GM19324 (cell line): ENCODE measurements at regions not wholly inside any gene's neighbourhood (a gene's known extent, or its start where the extent isn't known, plus 50 kb on each side); places are given as distances from the start of the nearest gene placed in this dataset.
"Not testable (repeated sequence)": the region's sequence is repeated elsewhere in the genome, so short reads cannot be mapped to it uniquely, and the experiment has no call there.

Experiments used
- ATAC-seq: cut with Tn5 transposase; IDR thresholded peaks from one replicate; pipeline ENCODE4 v1.9.1; 2021; ENCODE audit warnings: mild to moderate bottlenecking, moderate library complexity; ENCODE audit not compliant: unreplicated experiment, low FRiP score

GRCh38 chr4:86521373-86521969, 72.6 kb upstream of the PTPN13 start:
- ATAC-seq = no peak

- ATAC-seq = no peak
Measured at GRCh38 chr4:86522349-86522748, 71.8 kb upstream of the PTPN13 start.

- ATAC-seq = no peak
Measured at GRCh38 chr4:86523333-86523732, 70.8 kb upstream of the PTPN13 start.

GRCh38 chr4:86527713-86528112, 66.4 kb upstream of the PTPN13 start:
- ATAC-seq = not testable (repeated sequence)

GRCh38 chr4:86529436-86529835, 64.7 kb upstream of the PTPN13 start:
- no peak for ATAC-seq

DNA sequence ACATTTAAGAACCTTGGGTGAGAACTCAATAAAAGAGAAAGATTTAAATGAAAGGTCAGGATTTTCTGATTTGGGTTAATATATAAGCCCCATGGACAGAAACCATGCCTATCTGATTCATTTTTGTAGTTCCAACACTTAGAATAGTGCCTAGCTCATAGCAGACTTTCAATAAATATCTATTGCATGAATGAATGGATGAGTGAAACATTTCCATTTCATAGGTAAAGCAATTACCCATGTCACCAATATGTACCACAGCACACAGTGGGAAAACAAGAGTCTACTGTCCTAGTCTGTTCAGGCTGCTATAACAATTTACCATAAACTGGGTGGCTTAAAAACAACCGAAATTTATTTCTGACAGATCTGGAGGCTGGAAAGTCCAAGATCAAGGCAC, 63.9 kb upstream of the PTPN13 start:
- ATAC-seq = no peak

DNA sequence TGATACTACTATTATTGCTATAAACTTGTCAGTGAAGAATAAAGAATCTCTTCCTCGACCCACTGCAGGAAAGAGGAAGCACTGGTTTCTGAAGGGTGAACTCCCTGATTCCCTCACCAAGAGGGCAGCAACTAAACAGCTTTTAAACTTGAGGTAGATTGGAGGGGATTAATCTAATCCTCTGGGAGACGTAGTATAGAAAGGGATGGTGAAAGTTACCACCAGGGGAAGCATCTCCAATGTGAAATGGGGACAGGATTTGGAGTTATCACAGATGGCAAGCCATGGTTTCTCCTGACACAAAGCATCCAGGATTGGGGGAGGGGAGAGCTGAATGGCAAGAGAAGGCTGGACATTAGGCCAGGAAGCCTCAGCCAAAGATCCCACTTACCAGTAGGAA, 62.7 kb upstream of the PTPN13 start:
- ATAC-seq = no peak

- no peak for ATAC-seq
Measured at GRCh38 chr4:86532851-86533250, 61.3 kb upstream of the PTPN13 start.

DNA sequence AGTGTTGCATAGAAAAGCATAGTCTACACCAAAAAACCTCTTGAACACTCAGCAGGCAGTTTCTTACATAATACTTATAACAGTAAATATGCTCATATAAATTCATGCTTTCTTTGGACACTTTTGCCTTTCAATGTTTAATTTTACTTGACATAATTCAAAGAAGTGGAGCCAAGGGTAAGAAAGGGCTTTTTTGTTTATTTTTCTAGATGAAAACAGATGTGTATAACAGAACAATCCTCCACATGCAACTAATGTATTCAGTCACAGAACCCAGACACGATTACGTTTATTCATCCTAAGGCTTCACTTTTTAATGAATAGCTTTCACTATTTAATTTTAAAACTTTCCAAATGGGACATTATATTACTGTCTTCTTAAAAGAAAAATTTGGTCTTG, 58.0 kb upstream of the PTPN13 start:
- no peak for ATAC-seq

DNA sequence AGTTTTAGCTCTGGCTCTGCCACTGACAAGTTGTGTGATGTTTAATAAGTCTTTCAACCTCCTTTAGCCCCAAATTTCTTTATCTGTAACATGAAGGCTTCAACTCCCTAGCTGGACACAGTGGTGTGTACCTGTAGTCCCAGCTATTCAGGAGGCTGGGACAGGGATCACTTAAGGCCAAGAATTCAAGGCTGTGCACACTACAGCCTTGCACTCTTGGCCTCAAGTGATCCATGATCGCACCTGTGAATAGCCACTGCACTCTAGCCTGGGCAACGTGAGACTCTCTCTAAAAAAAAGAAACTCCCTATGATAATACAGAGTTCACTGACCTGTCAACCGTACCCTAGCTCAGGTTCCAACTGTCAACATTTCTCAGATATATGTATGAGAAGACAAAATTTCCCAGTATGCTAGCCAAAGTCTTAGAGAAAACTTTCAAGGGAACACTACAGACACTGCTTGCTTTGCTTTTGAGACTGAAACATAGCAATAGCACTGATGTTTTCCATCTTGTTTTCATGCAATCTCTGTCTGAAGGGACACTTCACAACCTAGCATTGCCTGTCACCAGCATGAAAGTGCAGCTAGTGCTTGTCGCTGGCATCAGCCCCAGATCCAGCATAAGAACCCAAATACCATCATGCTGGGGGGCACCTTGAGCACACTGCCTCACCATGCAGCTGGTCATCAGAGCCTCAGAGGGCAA, 51.6 kb upstream of the PTPN13 start:
- ATAC-seq = no peak

DNA sequence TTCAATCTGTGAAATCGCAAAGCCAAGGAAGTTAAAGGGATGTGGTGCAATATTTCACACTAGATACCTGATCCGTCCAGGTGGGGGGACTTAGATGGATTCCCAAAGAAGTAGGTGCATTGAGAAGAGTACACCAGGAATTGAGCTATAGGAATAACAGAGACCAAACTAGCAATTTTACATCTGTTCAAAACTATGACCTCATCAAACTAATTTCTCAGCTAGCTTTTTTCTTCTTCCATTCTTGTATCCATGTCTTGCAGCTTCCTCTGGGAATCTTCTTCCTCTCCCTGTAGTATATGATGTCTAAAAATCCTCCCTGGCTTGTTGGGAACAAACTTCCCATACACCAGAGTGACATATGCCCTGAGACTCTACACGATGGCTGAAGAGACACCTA, 51.0 kb upstream of the PTPN13 start:
- no peak for ATAC-seq

- ATAC-seq = no peak
Measured at GRCh38 chr4:86543560-86544309, 50.4 kb upstream of the PTPN13 start.

- peak; percentile 72 for ATAC-seq
Measured at GRCh38 chr4:86544310-86544966, 49.7 kb upstream of the PTPN13 start.
